IMR-90 (cell line): ENCODE measurements at regions not wholly inside any gene's neighbourhood (a gene's known extent, or its start where the extent isn't known, plus 50 kb on each side); places are given as distances from the start of the nearest gene placed in this dataset.

Experiments used
- BHLHE40 ChIP-seq: fragments of 150-350 bp; IDR thresholded peaks from 2 replicates; pipeline ENCODE4 v1.6.1; 2016; ENCODE audit warnings: mild to moderate bottlenecking, low read depth, low read length
- CEBPB ChIP-seq: IDR thresholded peaks from 2 replicates; pipeline ENCODE4 v1.6.1; 2012; ENCODE audit warnings: low read depth, low read length, improper control_type of control experiment
- CHD1 ChIP-seq: IDR thresholded peaks from 2 replicates; pipeline ENCODE4 v1.6.1; 2012; ENCODE audit warnings: low read depth, low read length, improper control_type of control experiment
- FOS ChIP-seq: fragments of 150-350 bp; IDR thresholded peaks from 2 replicates; pipeline ENCODE4 v1.6.1; 2016; ENCODE audit warnings: low read depth, low read length
- MAZ ChIP-seq: IDR thresholded peaks from 2 replicates; pipeline ENCODE4 v1.6.1; 2012; ENCODE audit warnings: low read depth, mild to moderate bottlenecking, low read length, improper control_type of control experiment, moderate library complexity, borderline replicate concordance
- MXI1 ChIP-seq: IDR thresholded peaks from 2 replicates; pipeline ENCODE4 v1.6.1; 2012; ENCODE audit warnings: low read depth, mild to moderate bottlenecking, low read length, moderate library complexity, borderline replicate concordance
- POLR2A ChIP-seq: IDR thresholded peaks from 2 replicates; pipeline ENCODE4 v1.6.1; 2012; ENCODE audit warnings: mild to moderate bottlenecking, low read depth, low read length
- RAD21 ChIP-seq: IDR thresholded peaks from 2 replicates; pipeline ENCODE4 v1.6.1; 2012; ENCODE audit warnings: low read length, improper control_type of control experiment
- RCOR1 ChIP-seq: IDR thresholded peaks from 2 replicates; pipeline ENCODE4 v1.6.1; 2012; ENCODE audit warnings: mild to moderate bottlenecking, low read length, improper control_type of control experiment; ENCODE audit not compliant: insufficient replicate concordance
- RFX5 ChIP-seq: IDR thresholded peaks from 2 replicates; pipeline ENCODE4 v1.8.0; 2012; ENCODE audit warnings: low read depth, mild to moderate bottlenecking, low read length, moderate library complexity
- SMC3 ChIP-seq: fragments of 150-350 bp; IDR thresholded peaks from 2 replicates; pipeline ENCODE4 v1.6.1; 2016; ENCODE audit warnings: low read depth, mild to moderate bottlenecking, antibody characterized with exemption, low read length, moderate library complexity
- TF ChIP-seq, protein P1 (sequence below): conservative IDR thresholded peaks from 2 replicates; pipeline ENCODE4 v1.5.1; 2012; ENCODE audit warnings: mild to moderate bottlenecking, low read depth, low read length, improper control_type of control experiment
- TF ChIP-seq, protein P2 (sequence below): fragments of 150-350 bp; IDR thresholded peaks from 2 replicates; pipeline ENCODE4 v1.6.1; 2016; ENCODE audit warnings: low read depth, mild to moderate bottlenecking, low read length, moderate library complexity, borderline replicate concordance
- TF ChIP-seq, protein P3 (sequence below): fragments of 150-350 bp; IDR thresholded peaks from 2 replicates; pipeline ENCODE4 v1.6.1; 2017; ENCODE audit warnings: mild to moderate bottlenecking, antibody characterized with exemption, low read length, low read depth

DNA sequence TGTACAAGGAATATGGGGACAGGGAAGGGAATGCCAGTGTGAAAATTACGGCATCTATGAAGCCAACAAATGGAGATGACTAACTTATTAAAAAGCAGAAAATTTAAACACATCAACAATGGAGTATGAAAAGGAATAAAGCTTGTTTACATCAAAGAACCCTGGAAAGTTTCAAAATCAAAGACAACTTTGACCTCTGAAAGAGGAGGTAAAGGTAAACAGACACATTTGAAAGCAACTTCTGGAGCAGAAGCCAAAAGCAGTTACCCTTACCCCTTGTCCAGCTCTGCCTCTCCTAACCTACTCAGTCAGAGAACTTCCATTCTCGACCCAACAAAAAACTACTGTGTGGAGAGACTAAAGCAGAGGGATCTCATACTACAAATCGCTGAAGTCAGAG is 184.3 kb downstream of the DUSP6 start:
- TF ChIP-seq POLR2A (no peak), CEBPB (no peak), FOS (no peak), RAD21 (no peak), SMC3 (no peak), RCOR1 (no peak), RFX5 (no peak), MXI1 (no peak), CHD1 (no peak), MAZ (no peak), BHLHE40 (no peak)
- TF ChIP-seq, protein P1, sequence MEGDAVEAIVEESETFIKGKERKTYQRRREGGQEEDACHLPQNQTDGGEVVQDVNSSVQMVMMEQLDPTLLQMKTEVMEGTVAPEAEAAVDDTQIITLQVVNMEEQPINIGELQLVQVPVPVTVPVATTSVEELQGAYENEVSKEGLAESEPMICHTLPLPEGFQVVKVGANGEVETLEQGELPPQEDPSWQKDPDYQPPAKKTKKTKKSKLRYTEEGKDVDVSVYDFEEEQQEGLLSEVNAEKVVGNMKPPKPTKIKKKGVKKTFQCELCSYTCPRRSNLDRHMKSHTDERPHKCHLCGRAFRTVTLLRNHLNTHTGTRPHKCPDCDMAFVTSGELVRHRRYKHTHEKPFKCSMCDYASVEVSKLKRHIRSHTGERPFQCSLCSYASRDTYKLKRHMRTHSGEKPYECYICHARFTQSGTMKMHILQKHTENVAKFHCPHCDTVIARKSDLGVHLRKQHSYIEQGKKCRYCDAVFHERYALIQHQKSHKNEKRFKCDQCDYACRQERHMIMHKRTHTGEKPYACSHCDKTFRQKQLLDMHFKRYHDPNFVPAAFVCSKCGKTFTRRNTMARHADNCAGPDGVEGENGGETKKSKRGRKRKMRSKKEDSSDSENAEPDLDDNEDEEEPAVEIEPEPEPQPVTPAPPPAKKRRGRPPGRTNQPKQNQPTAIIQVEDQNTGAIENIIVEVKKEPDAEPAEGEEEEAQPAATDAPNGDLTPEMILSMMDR: no peak
- TF ChIP-seq, protein P2, sequence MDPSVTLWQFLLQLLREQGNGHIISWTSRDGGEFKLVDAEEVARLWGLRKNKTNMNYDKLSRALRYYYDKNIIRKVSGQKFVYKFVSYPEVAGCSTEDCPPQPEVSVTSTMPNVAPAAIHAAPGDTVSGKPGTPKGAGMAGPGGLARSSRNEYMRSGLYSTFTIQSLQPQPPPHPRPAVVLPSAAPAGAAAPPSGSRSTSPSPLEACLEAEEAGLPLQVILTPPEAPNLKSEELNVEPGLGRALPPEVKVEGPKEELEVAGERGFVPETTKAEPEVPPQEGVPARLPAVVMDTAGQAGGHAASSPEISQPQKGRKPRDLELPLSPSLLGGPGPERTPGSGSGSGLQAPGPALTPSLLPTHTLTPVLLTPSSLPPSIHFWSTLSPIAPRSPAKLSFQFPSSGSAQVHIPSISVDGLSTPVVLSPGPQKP: no peak
- TF ChIP-seq, protein P3, sequence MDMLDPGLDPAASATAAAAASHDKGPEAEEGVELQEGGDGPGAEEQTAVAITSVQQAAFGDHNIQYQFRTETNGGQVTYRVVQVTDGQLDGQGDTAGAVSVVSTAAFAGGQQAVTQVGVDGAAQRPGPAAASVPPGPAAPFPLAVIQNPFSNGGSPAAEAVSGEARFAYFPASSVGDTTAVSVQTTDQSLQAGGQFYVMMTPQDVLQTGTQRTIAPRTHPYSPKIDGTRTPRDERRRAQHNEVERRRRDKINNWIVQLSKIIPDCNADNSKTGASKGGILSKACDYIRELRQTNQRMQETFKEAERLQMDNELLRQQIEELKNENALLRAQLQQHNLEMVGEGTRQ: no peak
